Kidney epithelial cell (primary cell): ENCODE measurements at regions not wholly inside any gene's neighbourhood (a gene's known extent, or its start where the extent isn't known, plus 50 kb on each side); places are given as distances from the start of the nearest gene placed in this dataset.

Source experiments
- DNase-seq: peaks from one replicate; pipeline ENCODE4 v3.0.0-alpha.2; 2010; ENCODE audit warnings: low read depth
- H3K27me3 ChIP-seq: 2 replicates; pipeline ENCODE4 v1.6.0; 2011; ENCODE audit warnings: low read length; ENCODE audit not compliant: control insufficient read depth, insufficient read depth
- H3K36me3 ChIP-seq: 2 replicates; pipeline ENCODE4 v1.5.1; 2011; ENCODE audit warnings: low read length; ENCODE audit not compliant: control insufficient read depth, insufficient read depth
- H3K4me3 ChIP-seq: 2 replicates; pipeline ENCODE4 v1.5.1; 2011; ENCODE audit warnings: low read depth, mild to moderate bottlenecking, control low read depth, low read length
- CTCF ChIP-seq: IDR thresholded peaks from 2 replicates; pipeline ENCODE4 v1.5.1; 2011; ENCODE audit warnings: mild to moderate bottlenecking, moderate library complexity, low read length, control low read depth, inconsistent platforms; ENCODE audit not compliant: insufficient read depth, poor library complexity, severe bottlenecking

- no peaks in the 10 kb centered on the region for H3K36me3 ChIP-seq
- H3K27me3 ChIP-seq, result no peaks in the 10 kb centered on the region
- TF ChIP-seq CTCF, result no peak
- no peak overlapping the region for H3K4me3 ChIP-seq
- DNase-seq, result no peak
Measured at GRCh38 chr1:101162736-101163735, 73.8 kb upstream of the S1PR1 start.

- Histone ChIP-seq H3K4me3 (no peak overlapping the region), H3K36me3 (no peaks in the 10 kb centered on the region)
- no peak for TF ChIP-seq CTCF
Measured at GRCh38 chr1:101162300-101162699, 74.5 kb upstream of the S1PR1 start.

GRCh38 chr1:101161619-101162018 lies 75.2 kb upstream of the S1PR1 start:
- Histone ChIP-seq H3K27me3 (no peaks in the 10 kb centered on the region), H3K4me3 (no peak overlapping the region), H3K36me3 (no peaks in the 10 kb centered on the region)
- no peak for TF ChIP-seq CTCF
- no peak for DNase-seq

More at GRCh38 chr1:101162300-101162699, 74.5 kb upstream of the S1PR1 start:
- no peak for DNase-seq
- no peaks in the 10 kb centered on the region for H3K27me3 ChIP-seq

- Histone ChIP-seq H3K4me3 (no peak overlapping the region), H3K36me3 (no peaks in the 10 kb centered on the region), H3K27me3 (no peaks in the 10 kb centered on the region)
- no peak for DNase-seq
- TF ChIP-seq CTCF, result no peak
Measured at GRCh38 chr1:101158424-101158823, 78.4 kb upstream of the S1PR1 start.

- Histone ChIP-seq H3K4me3 (no peak overlapping the region), H3K27me3 (no peaks in the 10 kb centered on the region), H3K36me3 (no peaks in the 10 kb centered on the region)
- TF ChIP-seq CTCF, result no peak
- DNase-seq, result no peak
Measured at GRCh38 chr1:101154547-101154946, 82.3 kb upstream of the S1PR1 start.
